GM12872 (cell line): ENCODE measurements at regions not wholly inside any gene's neighbourhood (a gene's known extent, or its start where the extent isn't known, plus 50 kb on each side); places are given as distances from the start of the nearest gene placed in this dataset.

Experiments
- CTCF ChIP-seq: IDR thresholded peaks from 3 replicates; pipeline ENCODE4 v1.5.1; 2011; ENCODE audit warnings: low read depth, mild to moderate bottlenecking, low read length, moderate library complexity; ENCODE audit not compliant: insufficient read depth

- no peak for TF ChIP-seq CTCF
Measured at GRCh38 chr12:90745211-90745610, 209.8 kb downstream of the CCER1 start.

GRCh38 chr12:90741611-90742010 lies 213.4 kb downstream of the CCER1 start:
- no peak for TF ChIP-seq CTCF

- no peak for TF ChIP-seq CTCF
Measured at GRCh38 chr12:90729736-90730135, 225.2 kb downstream of the CCER1 start.

- TF ChIP-seq CTCF = no peak
Measured at GRCh38 chr12:90712671-90713070, 242.3 kb downstream of the CCER1 start.

- TF ChIP-seq CTCF = no peak
Measured at GRCh38 chr12:90710711-90711110, 244.3 kb downstream of the CCER1 start.

- TF ChIP-seq CTCF = no peak
Measured at GRCh38 chr12:90706036-90706435, 248.9 kb downstream of the CCER1 start.

GRCh38 chr12:90695415-90695814 lies 259.6 kb downstream of the CCER1 start:
- TF ChIP-seq CTCF = no peak

- no peak for TF ChIP-seq CTCF
Measured at GRCh38 chr12:90690120-90690519, 264.9 kb downstream of the CCER1 start.
